HepG2 (cell line): ENCODE measurements at regions not wholly inside any gene's neighbourhood (a gene's known extent, or its start where the extent isn't known, plus 50 kb on each side); places are given as distances from the start of the nearest gene placed in this dataset.

Experiments used
- ETV6 ChIP-seq: sonication (generic); formaldehyde crosslinking; conservative IDR thresholded peaks from 2 replicates; pipeline ENCODE4 v1.4.0; 2020; ENCODE audit warnings: missing genetic modification reagents
- HDAC1 ChIP-seq: sonication (generic); formaldehyde crosslinking; IDR thresholded peaks from 2 replicates; pipeline ENCODE4 v1.5.1; 2020; ENCODE audit warnings: mild to moderate bottlenecking, missing genetic modification reagents
- KLF6 ChIP-seq: IDR thresholded peaks from 2 replicates; pipeline ENCODE4 v1.8.0; 2016; ENCODE audit warnings: missing biosample characterization, missing genetic modification reagents
- NFATC3 ChIP-seq: sonication (generic); formaldehyde crosslinking; IDR thresholded peaks from 2 replicates; pipeline ENCODE4 v1.5.1; 2020; ENCODE audit warnings: mild to moderate bottlenecking, missing genetic modification reagents
- REXO4 ChIP-seq: sonication (generic); formaldehyde crosslinking; IDR thresholded peaks from 2 replicates; pipeline ENCODE4 v1.8.0; 2022; ENCODE audit warnings: missing genetic modification reagents, mild to moderate bottlenecking, borderline replicate concordance
- SAP130 ChIP-seq: IDR thresholded peaks from 2 replicates; pipeline ENCODE4 v1.6.1; 2016; ENCODE audit warnings: low read depth
- ZSCAN30 ChIP-seq: sonication (generic); formaldehyde crosslinking; IDR thresholded peaks from 2 replicates; pipeline ENCODE4 v1.5.0; 2020; ENCODE audit warnings: mild to moderate bottlenecking, missing genetic modification reagents

- TF ChIP-seq ETV6 (CRISPR knock-in tag): no peak
- no peak for TF ChIP-seq NFATC3
- TF ChIP-seq SAP130 (CRISPR knock-in tag): no peak
- TF ChIP-seq ZSCAN30 (CRISPR knock-in tag): no peak
- TF ChIP-seq HDAC1 (CRISPR knock-in tag): no peak
- TF ChIP-seq REXO4 (CRISPR knock-in tag): no peak
- no peak for TF ChIP-seq KLF6 (CRISPR knock-in tag)
Measured at GRCh38 chr15:25093455-25094029, 138.8 kb downstream of the SNRPN start.
